ENCODE measurements at regions not wholly inside any gene's neighbourhood (a gene's known extent, or its start where the extent isn't known, plus 50 kb on each side); places are given as distances from the start of the nearest gene placed in this dataset.

DNA sequence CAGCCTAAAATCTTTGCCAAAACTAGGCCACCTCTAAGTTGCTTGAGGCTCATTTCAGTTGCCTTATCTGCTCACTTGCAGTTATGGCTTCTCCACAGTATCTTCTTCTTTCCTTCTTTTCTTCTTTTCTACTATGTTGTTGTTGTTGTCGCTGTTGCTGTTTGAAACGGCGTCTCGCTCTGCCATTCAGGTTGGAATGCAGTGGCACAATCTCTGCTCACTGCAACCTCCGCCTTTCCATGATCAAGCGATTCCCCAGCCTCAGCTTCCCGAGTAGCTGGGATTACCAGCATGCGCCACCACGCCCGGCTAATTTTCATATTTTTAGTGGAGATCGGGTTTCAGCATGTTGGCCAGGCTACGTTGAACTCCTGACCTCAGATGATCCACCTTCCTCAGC lies 210.8 kb upstream of the NR2F2 start:
- no peak overlapping the region for H3K27ac Mint-ChIP-seq (ENCODE audit: unreplicated experiment)
- no peak for DNase-seq
- H3K36me3 Mint-ChIP-seq (ENCODE audit: unreplicated experiment) = no peaks in the 10 kb centered on the region
- TF ChIP-seq, protein P1, sequence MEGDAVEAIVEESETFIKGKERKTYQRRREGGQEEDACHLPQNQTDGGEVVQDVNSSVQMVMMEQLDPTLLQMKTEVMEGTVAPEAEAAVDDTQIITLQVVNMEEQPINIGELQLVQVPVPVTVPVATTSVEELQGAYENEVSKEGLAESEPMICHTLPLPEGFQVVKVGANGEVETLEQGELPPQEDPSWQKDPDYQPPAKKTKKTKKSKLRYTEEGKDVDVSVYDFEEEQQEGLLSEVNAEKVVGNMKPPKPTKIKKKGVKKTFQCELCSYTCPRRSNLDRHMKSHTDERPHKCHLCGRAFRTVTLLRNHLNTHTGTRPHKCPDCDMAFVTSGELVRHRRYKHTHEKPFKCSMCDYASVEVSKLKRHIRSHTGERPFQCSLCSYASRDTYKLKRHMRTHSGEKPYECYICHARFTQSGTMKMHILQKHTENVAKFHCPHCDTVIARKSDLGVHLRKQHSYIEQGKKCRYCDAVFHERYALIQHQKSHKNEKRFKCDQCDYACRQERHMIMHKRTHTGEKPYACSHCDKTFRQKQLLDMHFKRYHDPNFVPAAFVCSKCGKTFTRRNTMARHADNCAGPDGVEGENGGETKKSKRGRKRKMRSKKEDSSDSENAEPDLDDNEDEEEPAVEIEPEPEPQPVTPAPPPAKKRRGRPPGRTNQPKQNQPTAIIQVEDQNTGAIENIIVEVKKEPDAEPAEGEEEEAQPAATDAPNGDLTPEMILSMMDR (IDR thresholded peaks at IDR 0.05; ENCODE audit: partially characterized antibody, unreplicated experiment) = no peak
- H3K4me1 Mint-ChIP-seq (ENCODE audit: low read depth, unreplicated experiment) = no peaks in the 10 kb centered on the region
- no peaks in the 10 kb centered on the region for H3K9me3 Mint-ChIP-seq (ENCODE audit: unreplicated experiment)
- H3K27me3 Mint-ChIP-seq (ENCODE audit: unreplicated experiment) = peaks cover 1% of the 10 kb centered on the region
- no peak overlapping the region for H3K4me3 Mint-ChIP-seq (ENCODE audit: unreplicated experiment)

DNA sequence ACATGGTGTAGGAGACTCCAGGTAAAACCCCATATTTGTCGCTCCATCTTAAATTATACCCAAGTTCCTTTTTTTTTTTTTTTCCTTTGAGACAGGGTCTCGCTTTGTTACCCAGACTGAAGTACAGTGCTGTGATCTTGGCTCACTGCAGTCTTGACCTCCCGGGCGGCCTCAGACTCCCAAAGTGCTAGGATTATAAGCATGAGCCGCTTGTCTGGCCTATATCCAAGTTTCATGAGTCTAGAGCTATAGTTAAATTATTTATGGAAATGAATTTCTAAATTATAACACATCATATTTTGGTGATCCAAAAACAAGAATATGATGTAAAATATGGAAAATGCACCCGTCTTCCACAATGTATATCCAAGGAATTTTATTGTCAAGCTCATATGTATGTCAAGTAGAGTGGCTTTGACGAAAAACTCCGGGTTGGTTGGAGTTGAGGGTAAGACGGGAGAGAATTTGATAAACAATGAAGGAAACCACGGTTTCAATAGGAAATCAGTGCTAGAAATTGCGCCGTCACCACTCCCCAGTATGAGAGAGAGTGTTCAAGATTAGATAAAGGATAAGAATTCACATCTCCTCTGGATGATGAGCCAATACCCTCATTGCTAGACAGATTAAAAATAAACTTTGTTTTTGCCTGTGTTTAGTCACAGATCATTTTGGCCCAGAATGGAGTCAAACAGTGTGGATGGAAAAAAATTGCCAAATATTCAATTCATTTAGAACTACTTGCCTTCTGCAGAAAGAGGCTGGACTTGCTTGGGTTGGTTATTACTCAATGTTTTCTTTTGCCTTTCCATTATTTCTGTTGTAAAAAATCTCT lies 209.2 kb upstream of the NR2F2 start:
- TF ChIP-seq, protein P1 (IDR thresholded peaks at IDR 0.05; ENCODE audit: partially characterized antibody, unreplicated experiment) = no peak
- Mint-ChIP-seq H3K27ac (ENCODE audit: unreplicated experiment) (no peak overlapping the region), H3K27me3 (ENCODE audit: unreplicated experiment) (peaks cover 4% of the 10 kb centered on the region), H3K36me3 (ENCODE audit: unreplicated experiment) (no peaks in the 10 kb centered on the region), H3K4me1 (ENCODE audit: low read depth, unreplicated experiment) (no peaks in the 10 kb centered on the region), H3K4me3 (ENCODE audit: unreplicated experiment) (no peak overlapping the region), H3K9me3 (ENCODE audit: unreplicated experiment) (no peaks in the 10 kb centered on the region)
- no peak for DNase-seq

DNA sequence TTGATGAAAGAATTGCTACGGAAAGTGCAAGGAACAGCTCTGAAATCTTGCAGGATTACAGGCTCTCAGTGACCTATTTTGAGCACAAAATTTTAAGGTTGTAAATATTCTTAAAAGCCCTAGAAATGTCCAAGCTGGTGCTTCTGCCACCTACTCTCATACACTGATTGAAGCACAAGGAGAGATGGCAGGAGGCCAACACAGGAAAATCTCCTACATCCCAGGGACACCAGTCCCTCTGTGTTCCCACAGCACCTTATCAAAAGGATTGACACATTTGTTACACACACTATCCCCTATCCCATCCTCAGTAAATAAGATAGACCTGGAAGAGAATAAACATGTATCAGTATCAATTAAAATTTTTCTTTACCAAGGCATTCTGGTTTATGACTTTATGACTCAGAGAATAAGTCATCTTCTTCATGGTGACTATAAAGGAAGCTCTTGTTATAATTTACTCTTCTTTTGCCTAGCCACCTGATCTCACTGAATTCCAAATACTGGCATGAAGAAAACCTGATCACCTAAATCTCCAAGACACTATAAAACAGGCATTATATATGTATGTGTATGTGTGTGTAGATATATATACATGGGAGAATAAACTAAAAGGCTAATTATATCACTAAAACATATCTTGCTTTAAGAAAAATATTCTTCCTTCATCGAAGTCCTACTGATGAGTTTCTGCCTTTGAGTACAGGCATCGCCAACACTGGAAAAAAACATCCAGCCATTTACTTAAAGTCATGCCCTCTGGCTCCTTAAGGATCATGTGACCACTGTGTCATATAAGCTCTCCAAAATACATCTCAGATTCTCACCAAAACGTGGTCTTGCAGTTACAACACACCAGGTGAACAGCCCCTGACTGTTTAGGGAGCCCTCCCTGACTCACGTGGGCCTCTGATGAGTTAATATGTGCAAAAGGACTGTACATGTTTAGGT lies 208.1 kb upstream of the NR2F2 start:
- TF ChIP-seq, protein P1 (IDR thresholded peaks at IDR 0.05; ENCODE audit: partially characterized antibody, unreplicated experiment) = no peak
- Mint-ChIP-seq H3K27ac (ENCODE audit: unreplicated experiment) (no peak overlapping the region), H3K9me3 (ENCODE audit: unreplicated experiment) (no peaks in the 10 kb centered on the region), H3K27me3 (ENCODE audit: unreplicated experiment) (peaks cover 7% of the 10 kb centered on the region), H3K36me3 (ENCODE audit: unreplicated experiment) (no peaks in the 10 kb centered on the region), H3K4me1 (ENCODE audit: low read depth, unreplicated experiment) (no peaks in the 10 kb centered on the region), H3K4me3 (ENCODE audit: unreplicated experiment) (no peak overlapping the region)
- no peak for DNase-seq

DNA sequence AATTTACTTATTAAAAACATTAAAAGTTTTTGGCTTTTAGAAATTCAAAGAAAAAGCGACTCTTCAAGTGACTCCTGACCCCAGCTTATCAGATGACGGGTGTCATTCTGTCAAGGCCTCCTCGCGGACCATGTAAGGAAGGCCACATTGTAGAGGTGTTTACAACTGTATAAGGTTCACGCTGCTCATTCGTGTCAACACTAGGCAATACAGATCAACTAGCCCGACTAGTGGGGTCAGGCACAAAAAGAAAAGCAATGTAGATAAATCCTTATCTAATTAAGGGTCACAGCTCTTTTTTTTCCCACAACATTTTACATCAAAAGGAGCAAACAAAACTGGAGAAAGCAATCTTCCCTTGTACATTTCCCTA lies 207.5 kb upstream of the NR2F2 start:
- no peaks in the 10 kb centered on the region for H3K36me3 Mint-ChIP-seq (ENCODE audit: unreplicated experiment)
- no peaks in the 10 kb centered on the region for H3K4me1 Mint-ChIP-seq (ENCODE audit: low read depth, unreplicated experiment)
- H3K9me3 Mint-ChIP-seq (ENCODE audit: unreplicated experiment) = no peaks in the 10 kb centered on the region
- TF ChIP-seq, protein P1 (IDR thresholded peaks at IDR 0.05; ENCODE audit: partially characterized antibody, unreplicated experiment) = no peak
- DNase-seq = no peak
- no peak overlapping the region for H3K4me3 Mint-ChIP-seq (ENCODE audit: unreplicated experiment)
- peaks cover 7% of the 10 kb centered on the region for H3K27me3 Mint-ChIP-seq (ENCODE audit: unreplicated experiment)
- no peak overlapping the region for H3K27ac Mint-ChIP-seq (ENCODE audit: unreplicated experiment)

Measured in glutamatergic neuron (in vitro differentiated cells).